Astrocyte (in vitro differentiated cells and primary cell): ENCODE measurements at regions not wholly inside any gene's neighbourhood (a gene's known extent, or its start where the extent isn't known, plus 50 kb on each side); places are given as distances from the start of the nearest gene placed in this dataset.

Experiments used
- EZH2 ChIP-seq: IDR thresholded peaks from 2 replicates; pipeline ENCODE4 v1.6.1; 2012; ENCODE audit warnings: mild to moderate bottlenecking, low read length, inconsistent platforms; ENCODE audit not compliant: insufficient read depth
- TF ChIP-seq, protein P1 (sequence below): IDR thresholded peaks from 2 replicates; pipeline ENCODE4 v1.5.1; 2011; ENCODE audit warnings: low read depth, mild to moderate bottlenecking, inconsistent platforms, low read length, moderate library complexity; ENCODE audit not compliant: insufficient read depth

DNA sequence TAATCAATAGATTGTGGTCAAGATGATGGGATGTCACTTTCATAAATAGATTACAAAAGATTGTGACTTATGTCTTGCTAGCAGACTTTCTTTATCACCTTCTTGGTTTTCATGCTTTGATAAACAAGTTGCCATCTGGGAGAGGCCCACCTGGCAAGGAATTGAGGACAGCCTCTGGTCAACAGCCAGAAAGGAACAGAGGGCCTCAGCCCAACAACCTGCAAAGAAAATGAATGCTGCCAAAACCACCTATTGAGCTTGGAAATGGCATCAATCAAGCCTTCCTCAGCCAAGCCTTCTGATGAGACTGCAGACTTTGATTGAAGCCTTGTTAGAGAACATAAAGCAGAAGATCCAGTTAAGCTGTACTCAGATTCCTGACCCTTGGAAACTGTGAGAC is 288.6 kb downstream of the SPRY2 start:
- TF ChIP-seq, protein P1, sequence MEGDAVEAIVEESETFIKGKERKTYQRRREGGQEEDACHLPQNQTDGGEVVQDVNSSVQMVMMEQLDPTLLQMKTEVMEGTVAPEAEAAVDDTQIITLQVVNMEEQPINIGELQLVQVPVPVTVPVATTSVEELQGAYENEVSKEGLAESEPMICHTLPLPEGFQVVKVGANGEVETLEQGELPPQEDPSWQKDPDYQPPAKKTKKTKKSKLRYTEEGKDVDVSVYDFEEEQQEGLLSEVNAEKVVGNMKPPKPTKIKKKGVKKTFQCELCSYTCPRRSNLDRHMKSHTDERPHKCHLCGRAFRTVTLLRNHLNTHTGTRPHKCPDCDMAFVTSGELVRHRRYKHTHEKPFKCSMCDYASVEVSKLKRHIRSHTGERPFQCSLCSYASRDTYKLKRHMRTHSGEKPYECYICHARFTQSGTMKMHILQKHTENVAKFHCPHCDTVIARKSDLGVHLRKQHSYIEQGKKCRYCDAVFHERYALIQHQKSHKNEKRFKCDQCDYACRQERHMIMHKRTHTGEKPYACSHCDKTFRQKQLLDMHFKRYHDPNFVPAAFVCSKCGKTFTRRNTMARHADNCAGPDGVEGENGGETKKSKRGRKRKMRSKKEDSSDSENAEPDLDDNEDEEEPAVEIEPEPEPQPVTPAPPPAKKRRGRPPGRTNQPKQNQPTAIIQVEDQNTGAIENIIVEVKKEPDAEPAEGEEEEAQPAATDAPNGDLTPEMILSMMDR, result no peak
- TF ChIP-seq EZH2, result no peak
